ENCODE measurements at regions not wholly inside any gene's neighbourhood (a gene's known extent, or its start where the extent isn't known, plus 50 kb on each side); places are given as distances from the start of the nearest gene placed in this dataset.
"Not testable (repeated sequence)": the region's sequence is repeated elsewhere in the genome, so short reads cannot be mapped to it uniquely, and the experiment has no call there.

DNA sequence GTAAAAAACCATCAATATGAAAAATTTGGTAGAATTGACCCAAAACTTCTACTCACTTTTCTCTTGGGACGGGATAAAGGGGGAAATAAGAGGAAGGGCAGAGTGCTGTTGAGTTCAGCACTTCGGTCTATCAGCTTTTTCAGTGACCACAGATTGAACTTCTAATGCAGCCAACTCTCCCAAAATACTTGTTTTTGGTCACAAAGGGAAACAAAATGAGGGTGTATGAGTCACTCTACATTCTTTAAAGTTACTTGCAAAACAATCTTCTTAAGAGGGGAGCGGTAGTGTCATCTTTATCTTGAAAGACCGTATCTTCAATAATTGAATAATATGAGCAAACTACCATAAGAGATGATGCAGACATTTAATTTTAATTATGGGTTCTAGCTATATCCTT, 661.3 kb downstream of the CD109 start:
- DNase-seq = no peak

DNA sequence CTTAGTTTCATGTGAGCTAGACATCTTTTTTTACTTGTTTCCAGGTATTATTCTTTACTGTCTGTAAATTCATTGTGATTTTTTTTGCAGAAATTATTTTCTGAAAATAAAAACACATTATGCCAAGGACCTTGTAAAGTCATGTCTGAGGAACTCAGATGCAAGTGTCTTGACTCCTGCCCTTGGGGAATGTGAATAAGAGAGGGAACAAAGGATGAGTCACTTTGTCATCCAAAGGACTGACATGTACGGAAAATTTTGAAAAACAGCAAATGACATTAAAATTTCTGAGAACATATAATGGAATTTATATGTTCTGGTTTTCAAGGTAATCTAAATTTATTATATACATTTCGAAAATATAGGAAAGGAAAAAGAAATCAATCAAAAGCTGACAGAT, 660.4 kb downstream of the CD109 start:
- no peak for DNase-seq

DNA sequence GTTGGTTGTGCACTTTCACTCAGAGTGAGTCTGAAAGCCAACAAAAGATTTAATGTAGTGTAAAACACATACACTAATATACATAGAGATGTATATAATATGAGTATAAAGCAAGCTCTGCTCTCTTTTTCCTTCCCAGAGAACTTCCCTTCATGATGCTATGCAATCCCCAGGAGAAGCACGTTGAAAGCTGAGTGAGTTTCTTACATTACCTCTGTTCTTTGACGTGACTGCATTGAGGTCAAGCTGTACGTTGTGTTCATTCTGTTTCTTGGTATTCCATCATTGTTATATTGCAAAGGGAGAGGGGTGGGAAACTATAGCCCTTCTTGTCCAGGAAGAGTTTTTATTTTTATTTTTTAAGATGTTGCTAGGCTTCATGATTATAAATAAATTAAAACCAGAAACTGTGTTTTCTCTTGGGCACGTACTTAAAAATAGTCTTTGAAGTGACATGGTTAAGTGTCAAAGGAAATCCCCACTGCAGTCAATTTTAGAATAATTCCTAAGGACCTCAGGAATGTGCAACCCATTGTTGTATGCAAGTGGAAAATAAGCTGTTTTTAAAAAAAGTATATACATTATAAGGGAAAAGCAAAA, 651.0 kb downstream of the CD109 start:
- no peak for DNase-seq

- DNase-seq = no peak
These were observed 647.8 kb downstream of the CD109 start for GRCh38 chr6:74343804-74344203.

- DNase-seq = not testable (repeated sequence)
These were observed 647.3 kb downstream of the CD109 start for GRCh38 chr6:74343321-74343720.

- no peak for DNase-seq
These were observed 638.7 kb downstream of the CD109 start for GRCh38 chr6:74334722-74335121.

DNA sequence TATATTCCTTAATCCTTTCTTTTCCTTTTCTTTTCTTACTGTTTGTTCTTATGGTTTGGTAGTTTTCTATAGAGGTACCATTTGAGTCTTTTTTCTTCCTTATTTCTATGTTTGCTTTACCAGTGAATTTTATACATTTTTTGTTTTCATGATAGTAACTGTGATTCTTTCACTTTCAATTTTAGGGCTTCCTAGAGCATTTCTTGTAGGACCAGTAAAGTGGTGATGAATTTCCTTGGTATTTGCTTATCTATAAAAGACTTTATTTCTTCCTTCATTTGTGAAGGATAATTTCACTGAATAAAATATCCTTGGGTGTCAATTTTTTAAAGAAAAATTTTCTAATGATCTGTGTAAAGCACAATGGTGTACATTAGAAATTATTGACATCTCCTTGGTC, 637.4 kb downstream of the CD109 start:
- no peak for DNase-seq

- DNase-seq = no peak
These were observed 624.7 kb downstream of the CD109 start for GRCh38 chr6:74320715-74321114.

- DNase-seq = no peak
These were observed 624.1 kb downstream of the CD109 start for GRCh38 chr6:74320074-74320473.

GRCh38 chr6:74319292-74319691, 623.3 kb downstream of the CD109 start:
- DNase-seq = no peak

DNA sequence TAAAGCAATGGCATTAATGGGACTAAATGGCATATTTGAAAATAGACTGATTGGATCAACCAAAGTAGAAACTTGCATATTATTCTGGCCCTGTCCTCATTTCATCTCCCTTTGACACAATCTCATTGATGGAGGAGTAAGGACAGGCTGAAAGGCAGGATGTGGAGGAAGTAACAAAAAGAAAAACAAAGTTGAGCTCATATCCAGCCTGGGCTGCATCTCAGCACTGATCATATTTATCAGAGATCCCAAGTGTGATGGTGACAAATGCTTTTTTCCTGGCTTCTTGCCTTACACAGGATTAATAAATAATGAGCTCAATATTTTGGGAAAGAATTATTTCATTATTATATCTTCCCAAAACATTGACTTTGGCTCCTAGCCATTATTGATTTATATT, 622.7 kb downstream of the CD109 start:
- DNase-seq = no peak

DNA sequence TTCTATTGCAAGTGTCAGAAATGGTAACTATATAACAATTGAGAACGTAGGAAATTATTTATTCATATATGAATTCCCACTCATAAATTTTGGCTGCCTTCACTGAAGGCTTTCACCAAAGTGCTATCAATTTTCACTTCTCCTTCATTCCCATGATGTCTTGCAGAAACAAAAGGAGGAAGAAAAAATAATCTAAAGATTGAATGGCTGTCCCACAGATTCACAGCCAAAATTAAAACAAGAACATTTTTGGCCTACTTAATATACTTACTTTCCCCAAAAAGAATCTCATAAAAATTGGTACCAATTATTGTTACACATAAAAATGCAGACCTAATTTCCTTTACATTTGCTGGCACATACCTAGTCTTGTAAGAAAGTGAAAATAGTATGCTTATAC, 616.1 kb downstream of the CD109 start:
- no peak for DNase-seq

GRCh38 chr6:74311431-74311830, 615.4 kb downstream of the CD109 start:
- DNase-seq = no peak

DNA sequence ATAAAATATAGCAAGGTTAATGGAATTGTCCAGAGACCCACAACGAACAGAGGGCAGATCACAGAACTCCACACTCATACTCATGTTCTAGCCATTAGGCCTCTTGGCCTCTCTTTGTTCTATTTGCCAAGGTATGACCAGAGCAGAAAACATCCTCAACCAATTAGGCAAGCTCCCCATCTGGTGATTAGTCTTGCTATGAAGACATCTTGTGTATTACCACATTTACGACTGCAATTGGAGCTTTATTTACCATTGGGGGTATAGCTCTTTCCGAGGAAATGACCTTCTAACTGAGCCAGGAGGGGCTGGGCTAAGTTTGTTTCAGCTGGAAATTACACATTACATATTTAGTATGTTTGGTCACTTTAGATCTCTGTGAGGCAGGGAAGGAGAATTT, 593.9 kb downstream of the CD109 start:
- DNase-seq = no peak

GRCh38 chr6:74287932-74288331, 591.9 kb downstream of the CD109 start:
- DNase-seq = no peak

- no peak for DNase-seq
These were observed 591.4 kb downstream of the CD109 start for GRCh38 chr6:74287441-74287840.

GRCh38 chr6:74284284-74284683, 588.3 kb downstream of the CD109 start:
- no peak for DNase-seq

- no peak for DNase-seq
These were observed 587.5 kb downstream of the CD109 start for GRCh38 chr6:74283532-74283931.

DNA sequence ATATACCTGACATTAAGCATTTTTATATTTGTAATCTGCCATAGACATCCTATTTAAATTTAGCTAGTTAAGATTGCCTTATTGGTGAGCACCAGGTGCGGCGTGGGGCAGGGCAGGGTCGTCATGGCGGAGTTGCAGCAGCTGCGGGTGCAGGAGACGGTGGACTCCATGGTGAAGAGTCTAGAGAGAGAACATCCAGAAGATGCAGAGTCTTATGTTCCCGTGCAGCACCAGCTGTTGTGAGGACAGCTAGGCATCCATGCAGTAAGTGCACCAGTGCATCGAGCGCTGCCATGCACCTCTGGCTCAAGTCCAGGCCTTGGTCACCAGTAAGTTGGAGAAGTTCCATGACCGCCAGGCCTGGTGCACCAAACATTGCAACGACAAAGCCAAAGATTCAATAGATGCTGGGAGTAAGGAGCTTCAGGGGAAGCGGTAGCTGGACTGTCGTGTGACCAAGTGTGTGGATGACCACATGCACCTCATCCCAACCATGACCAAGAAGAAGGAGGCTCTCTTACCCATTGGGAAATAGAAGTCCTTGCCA, 586.2 kb downstream of the CD109 start:
- DNase-seq = no peak

DNA sequence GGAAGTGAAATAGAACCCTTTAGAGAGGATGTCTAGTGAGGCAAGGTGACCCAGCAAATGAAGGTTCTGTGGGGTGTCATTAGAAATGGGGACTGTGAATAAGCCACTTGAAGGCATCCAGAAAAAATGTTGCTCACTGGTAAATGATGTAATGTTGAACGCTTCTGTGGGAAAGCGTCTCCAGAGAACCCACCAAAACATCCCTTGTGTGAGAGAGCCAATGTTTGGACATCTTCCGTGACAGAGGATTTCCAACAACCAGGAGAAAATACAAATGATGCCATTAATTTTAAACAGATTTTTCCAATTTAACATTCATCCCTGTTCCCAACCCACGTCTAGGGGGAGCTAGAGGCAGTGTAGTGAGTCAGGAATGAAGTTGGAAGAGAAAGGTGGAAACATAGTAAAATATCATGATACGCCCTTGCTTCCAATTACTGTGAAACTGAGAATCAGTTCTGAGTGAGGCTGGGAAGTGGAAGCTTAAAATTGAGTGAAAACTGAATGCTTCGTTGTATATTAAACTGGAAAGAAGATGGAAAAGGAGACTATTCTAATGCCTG, 584.2 kb downstream of the CD109 start:
- no peak for DNase-seq

GRCh38 chr6:74277777-74278186, 581.8 kb downstream of the CD109 start:
- no peak for DNase-seq

DNA sequence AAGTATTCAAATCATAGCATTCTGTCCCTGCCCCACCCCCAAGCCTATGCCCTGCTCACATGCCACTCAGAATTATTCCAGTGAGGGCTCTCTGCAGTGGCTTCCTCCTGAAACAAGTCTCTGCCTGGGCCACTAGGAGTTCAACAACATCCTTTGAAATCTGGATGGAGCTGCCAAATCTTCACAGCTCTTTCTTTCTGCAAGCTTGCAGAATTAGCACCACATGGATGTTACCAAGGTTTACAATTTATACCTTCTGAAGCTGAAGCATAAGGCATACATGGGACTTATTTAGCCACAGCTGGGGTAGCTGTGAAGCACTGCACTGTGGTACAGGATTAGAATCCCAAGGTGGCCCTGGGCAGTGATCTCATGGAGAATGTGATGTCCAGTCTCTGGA, 577.5 kb downstream of the CD109 start:
- DNase-seq = no peak

- DNase-seq = no peak
These were observed 573.5 kb downstream of the CD109 start for GRCh38 chr6:74269600-74269858.

DNA sequence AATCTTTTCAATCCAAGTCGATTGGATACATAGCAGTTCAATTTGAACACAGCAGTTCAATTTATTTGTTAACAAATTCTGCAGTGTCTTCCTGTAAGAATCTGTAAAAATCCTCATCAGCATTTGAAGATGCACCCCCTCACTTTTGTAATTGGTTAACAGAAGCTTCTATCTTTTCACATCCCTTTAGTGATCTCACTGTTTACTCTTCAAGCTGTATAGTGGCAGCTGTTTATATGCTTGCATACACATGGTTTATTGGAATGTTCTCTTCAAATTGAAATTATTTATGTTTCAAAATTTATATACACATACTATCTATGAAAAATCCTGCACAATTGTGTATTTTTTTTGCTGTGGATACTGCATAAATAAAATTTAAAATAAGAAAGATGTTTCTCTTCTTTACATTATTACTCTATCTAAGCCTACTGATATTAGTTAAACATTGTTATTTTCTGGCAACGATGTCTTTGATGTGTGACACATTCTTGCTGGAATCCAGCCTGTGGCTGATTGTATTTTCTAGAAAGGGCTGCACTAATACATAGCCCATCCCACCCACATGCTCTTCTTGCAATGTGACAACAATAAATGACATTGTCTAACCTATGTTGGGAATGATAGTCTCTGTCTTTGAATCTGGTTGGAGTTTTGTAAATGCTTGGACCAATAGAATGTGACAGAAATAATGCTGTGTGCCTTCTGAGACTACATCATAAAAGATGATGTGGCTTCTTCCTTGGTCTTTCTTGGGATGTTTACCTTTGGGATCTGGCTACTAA, 573.0 kb downstream of the CD109 start:
- DNase-seq = no peak

GRCh38 chr6:74259981-74260380, 564.0 kb downstream of the CD109 start:
- DNase-seq = no peak

Data from NCI-H524 treated with DMSO at 0.1 percent for 48 hours (cell line).